A549 (cell line): ENCODE measurements at regions not wholly inside any gene's neighbourhood (a gene's known extent, or its start where the extent isn't known, plus 50 kb on each side); places are given as distances from the start of the nearest gene placed in this dataset.

Experiments
- CTCF ChIP-seq: fragments of >200 bp; sonication (Bioruptor Twin); formaldehyde crosslinking; IDR thresholded peaks from 3 replicates; pipeline ENCODE4 v1.5.1; 2016
- EHMT2 ChIP-seq: fragments of 200-600 bp; sonication (generic); IDR thresholded peaks from 2 replicates; pipeline ENCODE4 v1.6.1; 2016; ENCODE audit warnings: antibody characterized with exemption, low read depth, mild to moderate bottlenecking, moderate library complexity
- EP300 ChIP-seq, 2 experiments: fragments of >200 bp; sonication (Bioruptor Twin); formaldehyde crosslinking; IDR thresholded peaks; 2 replicates in 1 of 2; 3 replicates in 1 of 2; pipeline ENCODE4 v1.6.1; 2016 to 2017
- ESRRA ChIP-seq: fragments of 150-350 bp; IDR thresholded peaks from 2 replicates; pipeline ENCODE4 v1.6.1; 2014; ENCODE audit warnings: mild to moderate bottlenecking, low read length, borderline replicate concordance
- FOSB ChIP-seq: fragments of 250-450 bp; sonication (Bioruptor Pico); IDR thresholded peaks from 2 replicates; pipeline ENCODE4 v1.5.0; 2020; ENCODE audit warnings: mild to moderate bottlenecking, moderate library complexity
- HDAC2 ChIP-seq: fragments of 200-600 bp; sonication (generic); IDR thresholded peaks from 2 replicates; pipeline ENCODE4 v1.6.1; 2016
- MYC ChIP-seq: IDR thresholded peaks from 2 replicates; pipeline ENCODE4 v1.6.1; 2012; ENCODE audit warnings: mild to moderate bottlenecking, inconsistent platforms, low read length, improper control_type of control experiment, borderline replicate concordance
- PHF8 ChIP-seq: fragments of 200-600 bp; sonication (generic); IDR thresholded peaks from 2 replicates; pipeline ENCODE4 v1.6.1; 2016; ENCODE audit warnings: low read depth, mild to moderate bottlenecking, antibody characterized with exemption, moderate library complexity, borderline replicate concordance
- POLR2A ChIP-seq: IDR thresholded peaks from 2 replicates; pipeline ENCODE4 v1.6.1; 2012; ENCODE audit warnings: mild to moderate bottlenecking, low read length
- RAD21 ChIP-seq, 2 experiments: fragments of >200 bp in 1 of 2; sonication (Bioruptor Twin) in 1 of 2; formaldehyde crosslinking in 1 of 2; IDR thresholded peaks in 1 of 2; conservative IDR thresholded peaks in 1 of 2; 2 replicates in 1 of 2; 3 replicates in 1 of 2; pipeline ENCODE4 v1.6.1; 2012 to 2018; ENCODE audit warnings: inconsistent platforms in 1 of 2
- RCOR1 ChIP-seq: fragments of 150-350 bp; IDR thresholded peaks from 2 replicates; pipeline ENCODE4 v1.6.1; 2014; ENCODE audit warnings: antibody characterized with exemption, low read length, low read depth
- RFX5 ChIP-seq: fragments of 450-650 bp; IDR thresholded peaks from 2 replicates; pipeline ENCODE4 v1.7.1; 2014; ENCODE audit warnings: antibody characterized with exemption, mild to moderate bottlenecking, moderate library complexity
- TP53 ChIP-seq: fragments of 250-450 bp; sonication (Bioruptor Pico); IDR thresholded peaks from 2 replicates; pipeline ENCODE4 v1.5.0; 2021; ENCODE audit warnings: mild to moderate bottlenecking, moderate library complexity
- ZSCAN20 ChIP-seq: fragments of 250-450 bp; sonication (Bioruptor Pico); IDR thresholded peaks from 2 replicates; pipeline ENCODE4 v1.8.0; 2022; ENCODE audit warnings: mild to moderate bottlenecking, moderate library complexity

GRCh38 chr9:111162026-111162425 lies 123.8 kb upstream of the LPAR1 start:
- no peak for TF ChIP-seq EP300 (IDR thresholded peaks at IDR 0.05)
- no peak for TF ChIP-seq ESRRA
- TF ChIP-seq CTCF: no peak
- TF ChIP-seq MYC: no peak
- no peak for TF ChIP-seq POLR2A
- TF ChIP-seq FOSB: no peak
- no peak for TF ChIP-seq TP53
- TF ChIP-seq RFX5: no peak
- TF ChIP-seq ZSCAN20 (CRISPR knock-in tag): no peak
- TF ChIP-seq RAD21 (conservative IDR thresholded peaks at IDR 0.05 in 1 of 2, IDR thresholded peaks at IDR 0.05 in 1 of 2): no peak
- no peak for TF ChIP-seq PHF8
- no peak for TF ChIP-seq RCOR1
- no peak for TF ChIP-seq EHMT2
- TF ChIP-seq HDAC2: no peak
